ENCODE measurements at regions not wholly inside any gene's neighbourhood (a gene's known extent, or its start where the extent isn't known, plus 50 kb on each side); places are given as distances from the start of the nearest gene placed in this dataset.

GRCh38 chr15:58269455-58270414, 131.6 kb downstream of the AQP9 start:
- peak; percentile 86 for DNase-seq (ENCODE audit: low spot score)

- no peak for DNase-seq (ENCODE audit: low spot score)
Observed at GRCh38 chr15:58271410-58271809, 133.2 kb downstream of the AQP9 start.

GRCh38 chr15:58273104-58273503, 134.9 kb downstream of the AQP9 start:
- no peak for DNase-seq (ENCODE audit: low spot score)

- DNase-seq (ENCODE audit: low spot score) = no peak
Observed at GRCh38 chr15:58274885-58275284, 136.7 kb downstream of the AQP9 start.

GRCh38 chr15:58275785-58276184, 137.6 kb downstream of the AQP9 start:
- DNase-seq (ENCODE audit: low spot score) = no peak

- no peak for DNase-seq (ENCODE audit: low spot score)
Observed at GRCh38 chr15:58276924-58277323, 138.7 kb downstream of the AQP9 start.

GRCh38 chr15:58277333-58277732, 139.2 kb downstream of the AQP9 start:
- DNase-seq (ENCODE audit: low spot score) = no peak

GRCh38 chr15:58279106-58279505, 140.9 kb downstream of the AQP9 start:
- DNase-seq (ENCODE audit: low spot score) = no peak

- DNase-seq (ENCODE audit: low spot score) = no peak
Observed at GRCh38 chr15:58279654-58280053, 141.5 kb downstream of the AQP9 start.

- no peak for DNase-seq (ENCODE audit: low spot score)
Observed at GRCh38 chr15:58282060-58282708, 144.0 kb downstream of the AQP9 start.

GRCh38 chr15:58283302-58283701, 145.1 kb downstream of the AQP9 start:
- no peak for DNase-seq (ENCODE audit: low spot score)

- DNase-seq (ENCODE audit: low spot score) = peak; percentile 65
Observed at GRCh38 chr15:58284293-58284692, 146.1 kb downstream of the AQP9 start.

- peak; percentile 54 for DNase-seq (ENCODE audit: low spot score)
Observed at GRCh38 chr15:58285212-58285920, 146.4 kb upstream of the LIPC start.

- no peak for DNase-seq (ENCODE audit: low spot score)
Observed at GRCh38 chr15:58285921-58286278, 145.9 kb upstream of the LIPC start.

GRCh38 chr15:58286523-58286922, 145.3 kb upstream of the LIPC start:
- DNase-seq (ENCODE audit: low spot score) = no peak

GRCh38 chr15:58287891-58288290, 143.9 kb upstream of the LIPC start:
- DNase-seq (ENCODE audit: low spot score) = no peak

GRCh38 chr15:58288592-58288991, 143.2 kb upstream of the LIPC start:
- no peak for DNase-seq (ENCODE audit: low spot score)

- DNase-seq (ENCODE audit: low spot score) = no peak
Observed at GRCh38 chr15:58291848-58292247, 139.9 kb upstream of the LIPC start.

GRCh38 chr15:58292751-58293175, 139.0 kb upstream of the LIPC start:
- no peak for DNase-seq (ENCODE audit: low spot score)

GRCh38 chr15:58293622-58294550, 137.9 kb upstream of the LIPC start:
- no peak for DNase-seq (ENCODE audit: low spot score)

- DNase-seq (ENCODE audit: low spot score) = no peak
Observed at GRCh38 chr15:58294681-58295254, 137.0 kb upstream of the LIPC start.
